ENCODE measurements at regions not wholly inside any gene's neighbourhood (a gene's known extent, or its start where the extent isn't known, plus 50 kb on each side); places are given as distances from the start of the nearest gene placed in this dataset.

GRCh38 chr14:29037411-29037810 lies 270.8 kb downstream of the FOXG1 start:
- DNase-seq (ENCODE audit: low spot score), result no peak

- DNase-seq (ENCODE audit: low spot score), result no peak
Measured at GRCh38 chr14:29039171-29039570, 272.6 kb downstream of the FOXG1 start.

GRCh38 chr14:29042551-29042950 lies 276.0 kb downstream of the FOXG1 start:
- DNase-seq (ENCODE audit: low spot score), result no peak

- DNase-seq (ENCODE audit: low spot score), result no peak
Measured at GRCh38 chr14:29043737-29044136, 277.1 kb downstream of the FOXG1 start.

- no peak for DNase-seq (ENCODE audit: low spot score)
Measured at GRCh38 chr14:29045237-29045636, 278.6 kb downstream of the FOXG1 start.

GRCh38 chr14:29054119-29054518 lies 287.5 kb downstream of the FOXG1 start:
- DNase-seq (ENCODE audit: low spot score), result no peak

- no peak for DNase-seq (ENCODE audit: low spot score)
Measured at GRCh38 chr14:29056041-29056566, 289.5 kb downstream of the FOXG1 start.

GRCh38 chr14:29061702-29062101 lies 295.1 kb downstream of the FOXG1 start:
- DNase-seq (ENCODE audit: low spot score), result no peak

- DNase-seq (ENCODE audit: low spot score), result no peak
Measured at GRCh38 chr14:29062466-29062865, 295.9 kb downstream of the FOXG1 start.

GRCh38 chr14:29062976-29063375 lies 296.4 kb downstream of the FOXG1 start:
- DNase-seq (ENCODE audit: low spot score), result no peak

GRCh38 chr14:29064305-29064900 lies 297.8 kb downstream of the FOXG1 start:
- DNase-seq (ENCODE audit: low spot score), result no peak

GRCh38 chr14:29069228-29069627 lies 302.6 kb downstream of the FOXG1 start:
- DNase-seq (ENCODE audit: low spot score), result no peak

- DNase-seq (ENCODE audit: low spot score), result no peak
Measured at GRCh38 chr14:29075761-29076160, 309.2 kb downstream of the FOXG1 start.

- no peak for DNase-seq (ENCODE audit: low spot score)
Measured at GRCh38 chr14:29077916-29078315, 311.3 kb downstream of the FOXG1 start.

- DNase-seq (ENCODE audit: low spot score), result no peak
Measured at GRCh38 chr14:29078810-29079522, 312.4 kb downstream of the FOXG1 start.

GRCh38 chr14:29085546-29085945 lies 319.0 kb downstream of the FOXG1 start:
- no peak for DNase-seq (ENCODE audit: low spot score)

- no peak for DNase-seq (ENCODE audit: low spot score)
Measured at GRCh38 chr14:29089849-29090248, 323.3 kb downstream of the FOXG1 start.

- no peak for DNase-seq (ENCODE audit: low spot score)
Measured at GRCh38 chr14:29092121-29092520, 325.5 kb downstream of the FOXG1 start.

- no peak for DNase-seq (ENCODE audit: low spot score)
Measured at GRCh38 chr14:29097476-29097875, 330.9 kb downstream of the FOXG1 start.

- DNase-seq (ENCODE audit: low spot score), result no peak
Measured at GRCh38 chr14:29098656-29099055, 332.1 kb downstream of the FOXG1 start.

GRCh38 chr14:29102266-29102665 lies 335.7 kb downstream of the FOXG1 start:
- no peak for DNase-seq (ENCODE audit: low spot score)

GRCh38 chr14:29102996-29103395 lies 336.4 kb downstream of the FOXG1 start:
- no peak for DNase-seq (ENCODE audit: low spot score)

- no peak for DNase-seq (ENCODE audit: low spot score)
Measured at GRCh38 chr14:29108908-29109307, 342.3 kb downstream of the FOXG1 start.
